Epithelial cell of proximal tubule (primary cell): ENCODE measurements at regions not wholly inside any gene's neighbourhood (a gene's known extent, or its start where the extent isn't known, plus 50 kb on each side); places are given as distances from the start of the nearest gene placed in this dataset.

ENCODE experiments used
- DNase-seq: peaks from one replicate; pipeline ENCODE4 v3.0.0-alpha.2; 2011; ENCODE audit warnings: low read depth
- H3K4me3 ChIP-seq: 2 replicates; pipeline ENCODE4 v1.5.1; 2011; ENCODE audit warnings: low read depth, mild to moderate bottlenecking, low read length
- CTCF ChIP-seq: conservative IDR thresholded peaks from 2 replicates; pipeline ENCODE4 v1.5.1; 2012; ENCODE audit warnings: low read depth, mild to moderate bottlenecking, low read length

GRCh38 chr19:30105316-30105715, 163.3 kb downstream of the URI1 start:
- H3K4me3 ChIP-seq = no peak overlapping the region
- no peak for DNase-seq
- TF ChIP-seq CTCF = no peak

GRCh38 chr19:30105727-30106126, 163.7 kb downstream of the URI1 start:
- DNase-seq = no peak
- no peak for TF ChIP-seq CTCF

GRCh38 chr19:30106417-30107095, 164.5 kb downstream of the URI1 start:
- H3K4me3 ChIP-seq = no peak overlapping the region
- no peak for DNase-seq
- TF ChIP-seq CTCF = no peak

More at GRCh38 chr19:30105727-30106126, 163.7 kb downstream of the URI1 start:
- H3K4me3 ChIP-seq = no peak overlapping the region

- no peak for TF ChIP-seq CTCF
- no peak overlapping the region for H3K4me3 ChIP-seq
- no peak for DNase-seq
Observed at GRCh38 chr19:30107251-30107650, 165.2 kb downstream of the URI1 start.

- no peak overlapping the region for H3K4me3 ChIP-seq
- TF ChIP-seq CTCF = no peak
- no peak for DNase-seq
Observed at GRCh38 chr19:30109565-30109964, 167.5 kb downstream of the URI1 start.

- DNase-seq = no peak
- H3K4me3 ChIP-seq = no peak overlapping the region
- TF ChIP-seq CTCF = no peak
Observed at GRCh38 chr19:30111021-30111855, 169.2 kb downstream of the URI1 start.
